ENCODE measurements at regions not wholly inside any gene's neighbourhood (a gene's known extent, or its start where the extent isn't known, plus 50 kb on each side); places are given as distances from the start of the nearest gene placed in this dataset.

GRCh38 chr21:24011087-24011486, 1596.2 kb downstream of the MRPL39 start:
- no peak overlapping the region for H3K4me3 ChIP-seq (ENCODE audit: low read depth, low read length)
- no peak for DNase-seq (ENCODE audit: low read depth)
- no peak for TF ChIP-seq CTCF (conservative IDR thresholded peaks at IDR 0.05; ENCODE audit: low read depth, low read length)

GRCh38 chr21:24007592-24007991, 1599.7 kb downstream of the MRPL39 start:
- H3K4me3 ChIP-seq (ENCODE audit: low read depth, low read length), result no peak overlapping the region
- no peak for DNase-seq (ENCODE audit: low read depth)
- TF ChIP-seq CTCF (conservative IDR thresholded peaks at IDR 0.05; ENCODE audit: low read depth, low read length), result no peak

GRCh38 chr21:23986987-23987386, 1620.3 kb downstream of the MRPL39 start:
- no peak overlapping the region for H3K4me3 ChIP-seq (ENCODE audit: low read depth, low read length)
- TF ChIP-seq CTCF (conservative IDR thresholded peaks at IDR 0.05; ENCODE audit: low read depth, low read length), result no peak
- no peak for DNase-seq (ENCODE audit: low read depth)

GRCh38 chr21:23986214-23986613, 1621.1 kb downstream of the MRPL39 start:
- no peak for TF ChIP-seq CTCF (conservative IDR thresholded peaks at IDR 0.05; ENCODE audit: low read depth, low read length)
- DNase-seq (ENCODE audit: low read depth), result no peak

GRCh38 chr21:23982546-23982945, 1624.7 kb downstream of the MRPL39 start:
- no peak for DNase-seq (ENCODE audit: low read depth)

More at GRCh38 chr21:23986214-23986613, 1621.1 kb downstream of the MRPL39 start:
- no peak overlapping the region for H3K4me3 ChIP-seq (ENCODE audit: low read depth, low read length)

GRCh38 chr21:23977971-23978370, 1629.3 kb downstream of the MRPL39 start:
- H3K4me3 ChIP-seq (ENCODE audit: low read depth, low read length), result no peak overlapping the region
- TF ChIP-seq CTCF (conservative IDR thresholded peaks at IDR 0.05; ENCODE audit: low read depth, low read length), result no peak
- no peak for DNase-seq (ENCODE audit: low read depth)

More at GRCh38 chr21:23982546-23982945, 1624.7 kb downstream of the MRPL39 start:
- TF ChIP-seq CTCF (conservative IDR thresholded peaks at IDR 0.05; ENCODE audit: low read depth, low read length), result no peak
- H3K4me3 ChIP-seq (ENCODE audit: low read depth, low read length), result no peak overlapping the region
